ENCODE measurements at regions not wholly inside any gene's neighbourhood (a gene's known extent, or its start where the extent isn't known, plus 50 kb on each side); places are given as distances from the start of the nearest gene placed in this dataset.

DNA sequence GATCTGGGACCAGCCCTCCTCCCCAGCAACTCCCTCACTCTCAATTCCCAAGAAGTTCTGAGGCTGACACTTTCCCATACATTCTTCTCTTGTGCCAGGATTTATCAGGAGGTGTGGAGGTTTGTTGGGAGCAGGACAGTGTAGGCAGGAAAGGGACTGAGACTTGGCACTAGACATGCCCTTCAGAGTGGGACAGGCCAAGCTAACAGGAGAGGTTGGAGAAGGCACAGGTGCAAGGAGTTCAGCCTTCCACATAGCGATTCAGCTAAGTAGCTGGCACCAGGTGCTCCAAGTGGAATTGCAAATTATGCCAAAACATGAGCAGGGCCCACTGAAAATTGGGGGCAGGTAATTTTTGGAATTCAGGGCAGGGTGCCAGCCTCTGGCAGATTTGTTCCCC lies 83.0 kb upstream of the DUSP10 start:
- TF ChIP-seq, protein P1, sequence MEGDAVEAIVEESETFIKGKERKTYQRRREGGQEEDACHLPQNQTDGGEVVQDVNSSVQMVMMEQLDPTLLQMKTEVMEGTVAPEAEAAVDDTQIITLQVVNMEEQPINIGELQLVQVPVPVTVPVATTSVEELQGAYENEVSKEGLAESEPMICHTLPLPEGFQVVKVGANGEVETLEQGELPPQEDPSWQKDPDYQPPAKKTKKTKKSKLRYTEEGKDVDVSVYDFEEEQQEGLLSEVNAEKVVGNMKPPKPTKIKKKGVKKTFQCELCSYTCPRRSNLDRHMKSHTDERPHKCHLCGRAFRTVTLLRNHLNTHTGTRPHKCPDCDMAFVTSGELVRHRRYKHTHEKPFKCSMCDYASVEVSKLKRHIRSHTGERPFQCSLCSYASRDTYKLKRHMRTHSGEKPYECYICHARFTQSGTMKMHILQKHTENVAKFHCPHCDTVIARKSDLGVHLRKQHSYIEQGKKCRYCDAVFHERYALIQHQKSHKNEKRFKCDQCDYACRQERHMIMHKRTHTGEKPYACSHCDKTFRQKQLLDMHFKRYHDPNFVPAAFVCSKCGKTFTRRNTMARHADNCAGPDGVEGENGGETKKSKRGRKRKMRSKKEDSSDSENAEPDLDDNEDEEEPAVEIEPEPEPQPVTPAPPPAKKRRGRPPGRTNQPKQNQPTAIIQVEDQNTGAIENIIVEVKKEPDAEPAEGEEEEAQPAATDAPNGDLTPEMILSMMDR (IDR thresholded peaks at IDR 0.05), result no peak
- TF ChIP-seq POLR2A (IDR thresholded peaks at IDR 0.05), result no peak
